PC-9 (cell line): ENCODE measurements at regions not wholly inside any gene's neighbourhood (a gene's known extent, or its start where the extent isn't known, plus 50 kb on each side); places are given as distances from the start of the nearest gene placed in this dataset.

ENCODE experiments used
- EZH2 ChIP-seq: fragments of 200-600 bp; sonication (generic); IDR thresholded peaks from 2 replicates; pipeline ENCODE4 v1.8.0; 2017; ENCODE audit warnings: antibody characterized with exemption, low read depth
- TF ChIP-seq, protein P1 (sequence below): fragments of 200-600 bp; sonication (generic); conservative IDR thresholded peaks from 2 replicates; pipeline ENCODE4 v1.6.1; 2017; ENCODE audit warnings: mixed run types, antibody characterized with exemption, mild to moderate bottlenecking, moderate library complexity

DNA sequence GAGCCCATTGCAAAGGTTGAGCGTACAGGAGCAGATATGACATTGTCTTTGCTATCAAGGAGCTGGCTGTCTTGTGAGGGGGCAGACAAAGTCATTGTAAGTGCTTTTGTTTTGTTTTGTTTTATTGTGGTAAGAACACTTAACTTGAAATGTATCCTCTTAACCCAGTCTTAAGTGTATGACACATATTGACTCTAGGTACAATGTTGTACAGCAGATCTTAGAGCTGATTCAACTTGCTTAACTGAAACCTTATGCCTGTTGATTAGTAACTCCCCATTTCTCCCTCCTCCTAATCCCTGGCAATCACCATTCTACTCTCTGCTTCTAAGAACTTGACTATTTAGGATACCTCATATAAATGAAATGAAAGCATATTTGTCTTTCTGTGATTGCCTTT lies 429.0 kb downstream of the BMP2 start:
- TF ChIP-seq, protein P1, sequence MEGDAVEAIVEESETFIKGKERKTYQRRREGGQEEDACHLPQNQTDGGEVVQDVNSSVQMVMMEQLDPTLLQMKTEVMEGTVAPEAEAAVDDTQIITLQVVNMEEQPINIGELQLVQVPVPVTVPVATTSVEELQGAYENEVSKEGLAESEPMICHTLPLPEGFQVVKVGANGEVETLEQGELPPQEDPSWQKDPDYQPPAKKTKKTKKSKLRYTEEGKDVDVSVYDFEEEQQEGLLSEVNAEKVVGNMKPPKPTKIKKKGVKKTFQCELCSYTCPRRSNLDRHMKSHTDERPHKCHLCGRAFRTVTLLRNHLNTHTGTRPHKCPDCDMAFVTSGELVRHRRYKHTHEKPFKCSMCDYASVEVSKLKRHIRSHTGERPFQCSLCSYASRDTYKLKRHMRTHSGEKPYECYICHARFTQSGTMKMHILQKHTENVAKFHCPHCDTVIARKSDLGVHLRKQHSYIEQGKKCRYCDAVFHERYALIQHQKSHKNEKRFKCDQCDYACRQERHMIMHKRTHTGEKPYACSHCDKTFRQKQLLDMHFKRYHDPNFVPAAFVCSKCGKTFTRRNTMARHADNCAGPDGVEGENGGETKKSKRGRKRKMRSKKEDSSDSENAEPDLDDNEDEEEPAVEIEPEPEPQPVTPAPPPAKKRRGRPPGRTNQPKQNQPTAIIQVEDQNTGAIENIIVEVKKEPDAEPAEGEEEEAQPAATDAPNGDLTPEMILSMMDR = no peak
- TF ChIP-seq EZH2 = no peak
